ENCODE measurements at regions not wholly inside any gene's neighbourhood (a gene's known extent, or its start where the extent isn't known, plus 50 kb on each side); places are given as distances from the start of the nearest gene placed in this dataset.

- TF ChIP-seq EZH2 (IDR thresholded peaks at IDR 0.05; ENCODE audit: low read length), result no peak
- no peak for TF ChIP-seq CTCF (optimal IDR thresholded peaks at IDR 0.05 in 1 of 3, IDR thresholded peaks at IDR 0.05 in 1 of 3, conservative IDR thresholded peaks at IDR 0.05 in 1 of 3; ENCODE audit: extremely low read depth in 1 of 3, insufficient read depth in 2 of 3, low read length in 3 of 3)
- DNase-seq (ENCODE audit: low read depth, low spot score) (no peak), FAIRE-seq (no peak)
- Histone ChIP-seq H3K27me3 (ENCODE audit: control insufficient read depth, extremely low read depth, insufficient read depth, low read length) (no peaks in the 10 kb centered on the region), H3K9me3 (ENCODE audit: control insufficient read depth, low read depth, low read length) (no peaks in the 10 kb centered on the region), H3K27ac (ENCODE audit: control insufficient read depth, insufficient read depth, low read length) (no peak overlapping the region), H3K36me3 (ENCODE audit: control insufficient read depth in 2 of 2, extremely low read depth in 1 of 2, insufficient read depth in 2 of 2, low read length in 2 of 2) (no peaks in the 10 kb centered on the region), H3K9ac (ENCODE audit: control insufficient read depth, extremely low read depth, insufficient read depth, low read length) (no peak overlapping the region), H4K20me1 (ENCODE audit: control insufficient read depth, extremely low read depth, insufficient read depth, low read length) (no peaks in the 10 kb centered on the region), H3K4me1 (ENCODE audit: control insufficient read depth, extremely low read depth, insufficient read depth, low read length) (no peaks in the 10 kb centered on the region), H3K4me2 (ENCODE audit: control insufficient read depth, extremely low read depth, insufficient read depth, low read depth, low read length) (no peak overlapping the region), H3K9me1 (ENCODE audit: control insufficient read depth, extremely low read depth, insufficient read depth, low read length) (no peaks in the 10 kb centered on the region), H3K4me3 (ENCODE audit: control insufficient read depth in 2 of 3, extremely low read depth in 1 of 3, insufficient read depth in 2 of 3, low read depth in 1 of 3, low read length in 3 of 3) (no peak overlapping the region), H3K79me2 (ENCODE audit: control insufficient read depth, insufficient read depth, low read length) (no peaks in the 10 kb centered on the region), H2AFZ (ENCODE audit: control insufficient read depth, low read length) (no peak overlapping the region)
- dilution Hi-C loops (cut with MboI; ENCODE audit: extremely low pct_ligation_motif_present, low sequenced_read_pairs), result no loop called here
Measured at GRCh38 chr6:168179702-168180382, 100.8 kb upstream of the FRMD1 start.

- Histone ChIP-seq H3K79me2 (ENCODE audit: control insufficient read depth, insufficient read depth, low read length) (no peaks in the 10 kb centered on the region), H3K9me3 (ENCODE audit: control insufficient read depth, low read depth, low read length) (no peaks in the 10 kb centered on the region), H4K20me1 (ENCODE audit: control insufficient read depth, extremely low read depth, insufficient read depth, low read length) (no peaks in the 10 kb centered on the region), H2AFZ (ENCODE audit: control insufficient read depth, low read length) (no peak overlapping the region), H3K4me1 (ENCODE audit: control insufficient read depth, extremely low read depth, insufficient read depth, low read length) (no peaks in the 10 kb centered on the region), H3K4me2 (ENCODE audit: control insufficient read depth, extremely low read depth, insufficient read depth, low read depth, low read length) (no peak overlapping the region), H3K36me3 (ENCODE audit: control insufficient read depth in 2 of 2, extremely low read depth in 1 of 2, insufficient read depth in 2 of 2, low read length in 2 of 2) (no peaks in the 10 kb centered on the region), H3K27me3 (ENCODE audit: control insufficient read depth, extremely low read depth, insufficient read depth, low read length) (no peaks in the 10 kb centered on the region), H3K9ac (ENCODE audit: control insufficient read depth, extremely low read depth, insufficient read depth, low read length) (no peak overlapping the region), H3K9me1 (ENCODE audit: control insufficient read depth, extremely low read depth, insufficient read depth, low read length) (no peaks in the 10 kb centered on the region), H3K4me3 (ENCODE audit: control insufficient read depth in 2 of 3, extremely low read depth in 1 of 3, insufficient read depth in 2 of 3, low read depth in 1 of 3, low read length in 3 of 3) (no peak overlapping the region), H3K27ac (ENCODE audit: control insufficient read depth, insufficient read depth, low read length) (no peak overlapping the region)
- dilution Hi-C loops (cut with MboI; ENCODE audit: extremely low pct_ligation_motif_present, low sequenced_read_pairs), result no loop called here
- FAIRE-seq (no peak), DNase-seq (ENCODE audit: low read depth, low spot score) (no peak)
- TF ChIP-seq CTCF (optimal IDR thresholded peaks at IDR 0.05 in 1 of 3, IDR thresholded peaks at IDR 0.05 in 1 of 3, conservative IDR thresholded peaks at IDR 0.05 in 1 of 3; ENCODE audit: extremely low read depth in 1 of 3, insufficient read depth in 2 of 3, low read length in 3 of 3), result no peak
- no peak for TF ChIP-seq EZH2 (IDR thresholded peaks at IDR 0.05; ENCODE audit: low read length)
Measured at GRCh38 chr6:168179133-168179532, 100.1 kb upstream of the FRMD1 start.
